ENCODE measurements at regions not wholly inside any gene's neighbourhood (a gene's known extent, or its start where the extent isn't known, plus 50 kb on each side); places are given as distances from the start of the nearest gene placed in this dataset.

DNA sequence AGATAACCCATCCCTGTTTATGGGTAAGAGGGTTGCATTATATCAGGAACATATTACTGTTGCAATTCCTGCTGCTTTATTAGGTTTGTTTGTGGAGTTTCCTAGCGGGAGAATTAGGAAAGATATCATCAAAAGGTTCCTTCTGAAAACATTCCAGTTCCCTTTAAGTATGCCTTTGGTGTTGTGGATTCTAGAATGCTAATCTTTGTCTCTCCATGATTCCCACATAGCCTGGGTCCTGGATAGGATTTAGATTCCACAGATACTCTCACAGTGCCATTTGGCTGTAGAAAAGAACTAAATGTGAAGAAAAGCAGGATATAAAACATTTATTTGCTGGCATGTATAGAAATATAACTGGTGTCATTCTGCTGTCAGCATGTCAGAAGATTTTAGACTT is 338.7 kb downstream of the PCDH18 start:
- no peak for DNase-seq (ENCODE audit: extremely low spot score)
- CTCF ChIA-PET: interaction anchor here (0.7 to 1.3 kb wide), 3 partner anchors 11 to 1678 kb away, joined by 3 read pairs; no protein-coding TSS in a partner anchor
- POLR2A ChIA-PET: no interaction called here
- no peak for TF ChIP-seq CTCF (IDR thresholded peaks at IDR 0.05; ENCODE audit: control extremely low read depth, extremely low read depth, low read depth, missing control alignments)

DNA sequence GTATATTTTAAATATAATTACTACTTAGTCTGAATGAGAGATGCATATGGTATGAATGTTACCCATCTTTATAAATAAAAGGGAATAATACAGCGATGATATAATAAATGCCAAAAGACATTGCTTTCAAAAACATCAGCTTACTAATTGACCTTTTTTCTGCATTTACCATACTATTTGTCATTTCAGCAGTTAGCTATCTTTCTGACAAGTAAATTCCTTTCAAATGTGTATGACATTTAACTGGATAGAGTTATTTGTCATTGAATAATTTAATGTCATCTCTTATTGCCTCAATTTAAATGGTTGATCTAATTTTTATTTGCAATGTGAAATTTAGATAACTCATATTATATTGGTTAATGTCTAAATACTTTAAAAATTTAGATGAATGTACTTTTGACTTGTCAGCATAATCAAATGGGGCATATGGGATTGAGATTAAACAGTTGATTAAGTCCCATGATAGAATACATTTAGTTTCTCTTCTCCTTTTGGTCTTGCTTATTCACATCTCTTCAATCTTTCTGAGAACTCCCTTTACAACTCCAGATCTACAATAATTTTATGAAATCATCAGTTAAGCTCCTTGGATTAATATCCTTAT is 350.9 kb downstream of the PCDH18 start:
- DNase-seq (ENCODE audit: extremely low spot score): no peak
- POLR2A ChIA-PET: no interaction called here
- CTCF ChIA-PET: interaction anchor here (1.1 to 3.7 kb wide), 2 partner anchors 11 to 12 kb away, joined by 3 to 11 read pairs; no protein-coding TSS in a partner anchor
- no peak for TF ChIP-seq CTCF (IDR thresholded peaks at IDR 0.05; ENCODE audit: control extremely low read depth, extremely low read depth, low read depth, missing control alignments)

GRCh38 chr4:137180349-137180748 is 351.9 kb downstream of the PCDH18 start:
- ChIA-PET POLR2A (no interaction called here), CTCF (interaction anchor here (3.7 kb wide), 1 partner anchor 10 kb away, joined by 11 read pairs; no protein-coding TSS in a partner anchor)
- DNase-seq (ENCODE audit: extremely low spot score): no peak
- TF ChIP-seq CTCF (IDR thresholded peaks at IDR 0.05; ENCODE audit: control extremely low read depth, extremely low read depth, low read depth, missing control alignments): no peak

- TF ChIP-seq CTCF (IDR thresholded peaks at IDR 0.05; ENCODE audit: control extremely low read depth, extremely low read depth, low read depth, missing control alignments): no peak
- DNase-seq (ENCODE audit: extremely low spot score): no peak
- CTCF ChIA-PET: no interaction called here
- POLR2A ChIA-PET: no interaction called here
These were observed 375.5 kb downstream of the PCDH18 start for GRCh38 chr4:137156807-137157206.

GRCh38 chr4:137156054-137156453 is 376.2 kb downstream of the PCDH18 start:
- POLR2A ChIA-PET: no interaction called here
- TF ChIP-seq CTCF (IDR thresholded peaks at IDR 0.05; ENCODE audit: control extremely low read depth, extremely low read depth, low read depth, missing control alignments): no peak
- CTCF ChIA-PET: no interaction called here
- DNase-seq (ENCODE audit: extremely low spot score): no peak

DNA sequence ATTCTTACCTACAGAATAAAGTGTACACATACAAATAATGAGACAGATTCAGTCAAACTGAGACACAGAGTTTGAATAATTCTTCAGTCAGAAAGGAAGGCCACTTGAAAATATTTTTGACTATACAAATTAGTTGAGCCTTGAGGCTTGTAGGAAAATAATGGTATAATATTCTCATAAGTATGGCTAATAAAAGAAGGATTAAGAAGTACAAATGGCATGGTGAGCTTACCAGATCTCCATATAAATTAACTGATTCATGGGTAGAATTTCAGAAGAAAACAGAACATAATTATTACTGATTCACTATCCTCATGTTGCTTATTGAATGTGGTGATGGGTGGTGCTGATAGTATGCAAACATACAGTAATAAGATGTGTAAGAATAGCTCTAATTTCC is 401.1 kb downstream of the PCDH18 start:
- ChIA-PET CTCF (no interaction called here), POLR2A (no interaction called here)
- no peak for TF ChIP-seq CTCF (IDR thresholded peaks at IDR 0.05; ENCODE audit: control extremely low read depth, extremely low read depth, low read depth, missing control alignments)
- no peak for DNase-seq (ENCODE audit: extremely low spot score)

Measured in GM10248 (cell line).